ENCODE measurements at regions not wholly inside any gene's neighbourhood (a gene's known extent, or its start where the extent isn't known, plus 50 kb on each side); places are given as distances from the start of the nearest gene placed in this dataset.

DNA sequence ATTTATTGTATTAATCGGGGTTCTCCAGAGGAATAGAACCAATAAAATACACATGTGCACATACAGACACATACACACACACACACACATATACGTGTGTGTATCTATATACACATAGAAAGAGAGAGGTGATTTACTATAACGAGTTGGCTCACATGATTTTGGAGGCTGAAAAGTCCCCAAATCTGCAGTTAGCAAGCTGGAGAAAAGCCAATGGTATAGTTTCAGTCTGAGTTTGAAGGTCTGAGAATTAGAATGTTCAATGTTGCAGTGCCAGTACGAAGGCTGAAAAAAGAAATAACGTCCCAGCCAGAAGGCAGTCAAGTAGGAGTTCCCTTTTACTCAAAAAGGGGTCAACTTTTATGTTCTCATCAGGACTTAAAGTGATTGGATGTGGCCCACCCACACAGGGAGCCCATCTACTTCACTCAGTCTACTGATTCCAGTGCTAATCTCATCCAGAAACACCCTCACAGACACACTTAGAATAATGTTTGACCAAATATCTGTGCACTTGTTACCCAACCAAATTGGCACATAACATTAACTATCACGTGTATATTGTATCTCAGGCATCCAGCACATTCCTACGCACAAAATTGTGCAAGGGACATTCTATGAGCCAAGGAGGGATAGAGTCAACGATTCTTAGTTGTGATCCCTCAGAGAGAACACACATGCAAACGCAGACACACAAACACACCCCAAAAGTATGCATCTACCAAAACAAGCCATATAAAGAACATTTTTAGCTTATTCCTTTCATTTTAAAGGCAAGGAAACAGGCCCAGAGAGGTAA lies 195.5 kb upstream of the DUSP10 start:
- H3K4me1 Mint-ChIP-seq, result no peaks in the 10 kb centered on the region

DNA sequence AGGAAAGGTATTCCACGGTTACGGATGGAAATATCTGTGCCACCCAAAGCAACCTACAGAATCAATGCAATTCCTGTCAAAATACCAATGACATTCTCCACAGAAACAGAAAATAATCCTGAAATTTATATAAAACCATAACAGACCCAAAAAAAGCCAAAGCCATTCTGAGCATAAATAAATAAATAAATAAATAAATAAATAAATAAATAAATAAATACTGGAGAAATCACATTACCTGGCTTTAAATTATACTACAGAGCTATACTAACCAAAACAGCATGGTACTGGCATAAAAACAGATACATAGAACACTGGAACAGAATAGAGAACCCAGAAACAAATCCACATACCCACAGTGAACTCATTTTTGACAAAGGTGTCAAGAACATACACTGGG lies 191.9 kb upstream of the DUSP10 start:
- Histone ChIP-seq H3K9me3 (ENCODE audit: control insufficient read depth in 1 of 2, low read length in 2 of 2) (no peaks in the 10 kb centered on the region), H3K4me3 (ENCODE audit: low read length in 2 of 2) (no peak overlapping the region), H3K27me3 (ENCODE audit: insufficient read depth, low read length) (no peaks in the 10 kb centered on the region), H3K36me3 (ENCODE audit: insufficient read depth, low read length) (no peaks in the 10 kb centered on the region), H3K4me1 (ENCODE audit: insufficient read depth, low read length) (no peaks in the 10 kb centered on the region), H3K27ac (ENCODE audit: low read depth, low read length) (no peak overlapping the region)
- Mint-ChIP-seq H3K9me3 (peaks cover 3 to 16% (median 6%) of the 10 kb centered on the region in 8 donors), H3K36me3 (no peaks in the 10 kb centered on the region), H3K27me3 (no peaks in the 10 kb centered on the region), H3K4me1 (no peaks in the 10 kb centered on the region), H3K27ac (no peak overlapping the region), H3K4me3 (no peak overlapping the region)
- ChIA-PET CTCF (ENCODE audit: partially characterized antibody) (no interaction called here), POLR2A (ENCODE audit: partially characterized antibody) (no interaction called here)
- intact Hi-C loops (cut with micrococcal nuclease), result no loop called here
- DNase-seq, result no peak

More for the DNA sequence above, 195.5 kb upstream of the DUSP10 start:
- CTCF ChIA-PET (ENCODE audit: partially characterized antibody), result no interaction called here
- Histone ChIP-seq H3K4me1 (ENCODE audit: insufficient read depth, low read length) (no peaks in the 10 kb centered on the region), H3K27me3 (ENCODE audit: insufficient read depth, low read length) (no peaks in the 10 kb centered on the region), H3K9me3 (ENCODE audit: control insufficient read depth in 1 of 2, low read length in 2 of 2) (no peaks in the 10 kb centered on the region), H3K27ac (ENCODE audit: low read depth, low read length) (no peak overlapping the region), H3K36me3 (ENCODE audit: insufficient read depth, low read length) (no peaks in the 10 kb centered on the region), H3K4me3 (ENCODE audit: low read length in 2 of 2) (no peak overlapping the region)
- H3K27ac Mint-ChIP-seq, result no peak overlapping the region
- peaks cover 0 to 5% (median 0%) of the 10 kb centered on the region in 8 donors for H3K9me3 Mint-ChIP-seq
- DNase-seq, result no peak
- H3K4me3 Mint-ChIP-seq, result no peak overlapping the region
- intact Hi-C loops (cut with micrococcal nuclease), result no loop called here
- no peaks in the 10 kb centered on the region for H3K27me3 Mint-ChIP-seq
- H3K36me3 Mint-ChIP-seq, result no peaks in the 10 kb centered on the region
- POLR2A ChIA-PET (ENCODE audit: partially characterized antibody), result no interaction called here

GRCh38 chr1:221926441-221926840 lies 184.6 kb upstream of the DUSP10 start:
- no peak overlapping the region for H3K27ac Mint-ChIP-seq
- POLR2A ChIA-PET (ENCODE audit: partially characterized antibody), result no interaction called here
- intact Hi-C loops (cut with micrococcal nuclease), result no loop called here
- H3K9me3 Mint-ChIP-seq, result peaks cover 0 to 16% (median 7%) of the 10 kb centered on the region in 8 donors
- H3K36me3 Mint-ChIP-seq, result no peaks in the 10 kb centered on the region
- CTCF ChIA-PET (ENCODE audit: partially characterized antibody), result no interaction called here
- H3K36me3 ChIP-seq (ENCODE audit: insufficient read depth, low read length), result no peaks in the 10 kb centered on the region
- H3K9me3 ChIP-seq (ENCODE audit: control insufficient read depth in 1 of 2, low read length in 2 of 2), result no peaks in the 10 kb centered on the region
- no peaks in the 10 kb centered on the region for H3K4me1 ChIP-seq (ENCODE audit: insufficient read depth, low read length)
- no peaks in the 10 kb centered on the region for H3K27me3 ChIP-seq (ENCODE audit: insufficient read depth, low read length)
- H3K4me3 ChIP-seq (ENCODE audit: low read length in 2 of 2), result no peak overlapping the region
- no peak overlapping the region for H3K4me3 Mint-ChIP-seq
- no peaks in the 10 kb centered on the region for H3K4me1 Mint-ChIP-seq
- no peak overlapping the region for H3K27ac ChIP-seq (ENCODE audit: low read depth, low read length)
- no peak for DNase-seq
- peaks cover 4% of the 10 kb centered on the region in 2 donors for H3K27me3 Mint-ChIP-seq

DNA sequence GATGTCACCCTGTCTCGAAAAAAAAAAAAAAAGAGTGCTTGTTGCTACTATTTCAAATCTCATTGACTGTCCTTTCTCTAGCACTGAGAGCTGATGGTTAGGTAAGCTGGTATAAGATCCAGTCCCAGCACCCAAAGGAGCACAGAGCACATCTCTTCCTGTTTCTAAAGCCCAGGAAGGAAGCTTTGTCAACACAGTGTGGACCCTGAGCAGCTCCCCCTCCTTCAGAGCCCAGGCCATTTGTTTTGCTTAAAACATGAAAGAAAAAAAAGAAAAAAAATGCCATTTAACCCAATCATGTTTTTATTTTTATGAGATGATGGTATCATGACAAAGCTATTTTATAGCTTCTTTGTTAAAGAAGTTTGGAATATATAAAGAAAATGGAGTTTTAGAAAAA lies 184.1 kb upstream of the DUSP10 start:
- POLR2A ChIA-PET (ENCODE audit: partially characterized antibody), result no interaction called here
- no peak overlapping the region for H3K27ac Mint-ChIP-seq
- Histone ChIP-seq H3K36me3 (ENCODE audit: insufficient read depth, low read length) (no peaks in the 10 kb centered on the region), H3K4me3 (ENCODE audit: low read length in 2 of 2) (no peak overlapping the region), H3K27ac (ENCODE audit: low read depth, low read length) (no peak overlapping the region), H3K4me1 (ENCODE audit: insufficient read depth, low read length) (no peaks in the 10 kb centered on the region), H3K9me3 (ENCODE audit: control insufficient read depth in 1 of 2, low read length in 2 of 2) (no peaks in the 10 kb centered on the region), H3K27me3 (ENCODE audit: insufficient read depth, low read length) (no peaks in the 10 kb centered on the region)
- intact Hi-C loops (cut with micrococcal nuclease), result no loop called here
- no peaks in the 10 kb centered on the region for H3K36me3 Mint-ChIP-seq
- H3K4me3 Mint-ChIP-seq, result no peak overlapping the region
- CTCF ChIA-PET (ENCODE audit: partially characterized antibody), result interaction anchor here (0.7 kb wide), 1 partner anchor 97 kb away, joined by 3 read pairs; no protein-coding TSS in a partner anchor
- H3K27me3 Mint-ChIP-seq, result peaks cover 4% of the 10 kb centered on the region in 2 donors
- H3K9me3 Mint-ChIP-seq, result peaks cover 0 to 14% (median 7%) of the 10 kb centered on the region in 8 donors
- no peak for DNase-seq
- no peaks in the 10 kb centered on the region for H3K4me1 Mint-ChIP-seq

DNA sequence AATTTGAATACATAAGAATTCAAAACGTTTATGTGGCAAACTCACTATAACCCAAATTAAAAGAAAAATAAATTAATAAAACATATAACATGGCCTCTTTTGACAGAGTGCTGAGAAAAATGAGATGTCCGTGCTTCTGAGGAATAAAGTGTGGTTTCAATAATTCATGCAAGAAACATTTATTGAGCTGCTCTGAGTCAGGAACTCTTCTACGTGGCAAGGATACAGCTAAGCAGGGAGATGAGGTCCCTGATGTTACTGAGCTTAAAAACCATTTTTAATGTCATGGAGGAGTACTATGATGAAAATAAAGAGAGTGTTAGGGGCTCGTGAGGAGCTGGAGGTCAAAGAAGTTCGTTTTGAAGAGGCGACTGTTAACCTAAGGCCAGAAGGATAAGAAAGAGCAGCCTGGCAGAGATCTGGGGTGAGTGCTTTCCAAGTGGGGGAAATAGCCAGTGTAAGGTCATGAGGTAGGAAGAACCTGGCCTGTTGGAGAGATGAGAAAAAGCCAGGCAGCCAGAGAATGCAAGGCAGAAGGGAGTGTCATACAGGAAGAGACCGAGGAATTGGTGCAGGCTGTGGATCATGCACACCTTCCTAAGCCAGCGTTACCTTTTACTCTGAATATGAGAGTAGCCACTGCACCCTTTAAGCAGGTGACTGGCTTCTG lies 182.2 kb upstream of the DUSP10 start:
- Histone ChIP-seq H3K9me3 (ENCODE audit: control insufficient read depth in 1 of 2, low read length in 2 of 2) (no peaks in the 10 kb centered on the region), H3K4me3 (ENCODE audit: low read length in 2 of 2) (no peak overlapping the region), H3K36me3 (ENCODE audit: insufficient read depth, low read length) (no peaks in the 10 kb centered on the region), H3K27me3 (ENCODE audit: insufficient read depth, low read length) (no peaks in the 10 kb centered on the region), H3K4me1 (ENCODE audit: insufficient read depth, low read length) (no peaks in the 10 kb centered on the region), H3K27ac (ENCODE audit: low read depth, low read length) (no peak overlapping the region)
- DNase-seq, result no peak
- intact Hi-C loops (cut with micrococcal nuclease), result no loop called here
- H3K4me1 Mint-ChIP-seq, result no peaks in the 10 kb centered on the region
- no peak overlapping the region for H3K4me3 Mint-ChIP-seq
- H3K9me3 Mint-ChIP-seq, result peaks cover 0 to 4% (median 0%) of the 10 kb centered on the region in 8 donors
- CTCF ChIA-PET (ENCODE audit: partially characterized antibody), result no interaction called here
- POLR2A ChIA-PET (ENCODE audit: partially characterized antibody), result no interaction called here
- no peak overlapping the region for H3K27ac Mint-ChIP-seq
- H3K36me3 Mint-ChIP-seq, result no peaks in the 10 kb centered on the region
- peaks cover 4% of the 10 kb centered on the region in 2 donors for H3K27me3 Mint-ChIP-seq

DNA sequence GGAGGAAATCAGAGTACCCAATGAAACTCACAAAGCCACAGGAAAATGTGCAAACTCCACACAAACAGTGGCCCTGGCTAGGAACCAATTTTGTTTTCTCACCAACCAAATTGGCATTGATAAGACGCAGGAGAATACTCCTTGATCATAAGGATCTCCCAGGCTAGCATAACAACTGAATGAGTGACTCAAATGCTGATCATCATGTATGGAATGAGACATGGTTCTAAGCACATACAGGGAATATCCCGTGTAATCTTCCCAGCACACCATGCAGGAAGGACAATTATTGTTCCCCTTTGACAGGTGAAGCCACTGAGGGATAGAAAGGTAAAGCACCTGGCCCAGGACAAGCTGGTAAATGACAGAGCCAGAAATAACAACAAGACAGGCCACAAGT lies 180.0 kb upstream of the DUSP10 start:
- CTCF ChIA-PET (ENCODE audit: partially characterized antibody), result no interaction called here
- Mint-ChIP-seq H3K27ac (no peak overlapping the region), H3K9me3 (peaks cover 0 to 4% (median 0%) of the 10 kb centered on the region in 8 donors), H3K27me3 (peaks cover 0 to 4% of the 10 kb centered on the region in 2 donors), H3K4me3 (no peak overlapping the region), H3K4me1 (no peaks in the 10 kb centered on the region), H3K36me3 (no peaks in the 10 kb centered on the region)
- no peaks in the 10 kb centered on the region for H3K9me3 ChIP-seq (ENCODE audit: control insufficient read depth in 1 of 2, low read length in 2 of 2)
- no peak overlapping the region for H3K4me3 ChIP-seq (ENCODE audit: low read length in 2 of 2)
- no peaks in the 10 kb centered on the region for H3K27me3 ChIP-seq (ENCODE audit: insufficient read depth, low read length)
- no peak overlapping the region for H3K27ac ChIP-seq (ENCODE audit: low read depth, low read length)
- POLR2A ChIA-PET (ENCODE audit: partially characterized antibody), result no interaction called here
- intact Hi-C loops (cut with micrococcal nuclease), result no loop called here
- no peaks in the 10 kb centered on the region for H3K36me3 ChIP-seq (ENCODE audit: insufficient read depth, low read length)
- no peak for DNase-seq
- no peaks in the 10 kb centered on the region for H3K4me1 ChIP-seq (ENCODE audit: insufficient read depth, low read length)

GRCh38 chr1:221919743-221920142 lies 177.9 kb upstream of the DUSP10 start:
- Histone ChIP-seq H3K27me3 (ENCODE audit: insufficient read depth, low read length) (no peaks in the 10 kb centered on the region), H3K9me3 (ENCODE audit: control insufficient read depth in 1 of 2, low read length in 2 of 2) (no peaks in the 10 kb centered on the region), H3K4me1 (ENCODE audit: insufficient read depth, low read length) (no peaks in the 10 kb centered on the region), H3K27ac (ENCODE audit: low read depth, low read length) (no peak overlapping the region), H3K36me3 (ENCODE audit: insufficient read depth, low read length) (no peaks in the 10 kb centered on the region), H3K4me3 (ENCODE audit: low read length in 2 of 2) (no peak overlapping the region)
- intact Hi-C loops (cut with micrococcal nuclease), result no loop called here
- DNase-seq, result no peak
- Mint-ChIP-seq H3K27ac (no peak overlapping the region), H3K27me3 (no peaks in the 10 kb centered on the region), H3K36me3 (no peaks in the 10 kb centered on the region), H3K4me1 (no peaks in the 10 kb centered on the region), H3K4me3 (no peak overlapping the region), H3K9me3 (peaks cover 0 to 2% (median 0%) of the 10 kb centered on the region in 8 donors)
- ChIA-PET POLR2A (ENCODE audit: partially characterized antibody) (no interaction called here), CTCF (ENCODE audit: partially characterized antibody) (no interaction called here)
